ENCODE measurements at regions not wholly inside any gene's neighbourhood (a gene's known extent, or its start where the extent isn't known, plus 50 kb on each side); places are given as distances from the start of the nearest gene placed in this dataset.
"Not testable (repeated sequence)": the region's sequence is repeated elsewhere in the genome, so short reads cannot be mapped to it uniquely, and the experiment has no call there.

- no peak for FAIRE-seq
These were observed 1322.3 kb upstream of the TMEM132C start for GRCh38 chr12:126944684-126945083.

GRCh38 chr12:126946958-126947357 is 1320.0 kb upstream of the TMEM132C start:
- not testable (repeated sequence) for FAIRE-seq

- FAIRE-seq: no peak
These were observed 1317.4 kb upstream of the TMEM132C start for GRCh38 chr12:126949558-126949957.

- FAIRE-seq: no peak
These were observed 1316.7 kb upstream of the TMEM132C start for GRCh38 chr12:126950266-126950665.

- FAIRE-seq: no peak
These were observed 1314.6 kb upstream of the TMEM132C start for GRCh38 chr12:126952096-126953007.

- FAIRE-seq: no peak
These were observed 1313.5 kb upstream of the TMEM132C start for GRCh38 chr12:126953365-126953889.

- no peak for FAIRE-seq
These were observed 1306.7 kb upstream of the TMEM132C start for GRCh38 chr12:126960221-126960620.

- no peak for FAIRE-seq
These were observed 1306.3 kb upstream of the TMEM132C start for GRCh38 chr12:126960709-126961108.

- FAIRE-seq: no peak
These were observed 1303.1 kb upstream of the TMEM132C start for GRCh38 chr12:126963825-126964224.

GRCh38 chr12:126966498-126966897 is 1300.5 kb upstream of the TMEM132C start:
- no peak for FAIRE-seq

GRCh38 chr12:126967152-126967551 is 1299.8 kb upstream of the TMEM132C start:
- FAIRE-seq: no peak

- no peak for FAIRE-seq
These were observed 1292.2 kb upstream of the TMEM132C start for GRCh38 chr12:126974779-126975178.

- no peak for FAIRE-seq
These were observed 1290.4 kb upstream of the TMEM132C start for GRCh38 chr12:126976579-126976978.

- not testable (repeated sequence) for FAIRE-seq
These were observed 1287.4 kb upstream of the TMEM132C start for GRCh38 chr12:126979564-126979963.

- FAIRE-seq: no peak
These were observed 1284.3 kb upstream of the TMEM132C start for GRCh38 chr12:126982707-126983106.

- FAIRE-seq: not testable (repeated sequence)
These were observed 1283.2 kb upstream of the TMEM132C start for GRCh38 chr12:126983735-126984134.

GRCh38 chr12:126985663-126986062 is 1281.3 kb upstream of the TMEM132C start:
- FAIRE-seq: not testable (repeated sequence)

GRCh38 chr12:126989532-126989931 is 1277.4 kb upstream of the TMEM132C start:
- FAIRE-seq: no peak

GRCh38 chr12:126993898-126994297 is 1273.1 kb upstream of the TMEM132C start:
- no peak for FAIRE-seq

GRCh38 chr12:126994599-126994998 is 1272.4 kb upstream of the TMEM132C start:
- FAIRE-seq: no peak

GRCh38 chr12:126998031-126998430 is 1268.9 kb upstream of the TMEM132C start:
- FAIRE-seq: no peak

GRCh38 chr12:126998747-126999285 is 1268.2 kb upstream of the TMEM132C start:
- FAIRE-seq: no peak

- FAIRE-seq: no peak
These were observed 1267.6 kb upstream of the TMEM132C start for GRCh38 chr12:126999352-126999751.

- FAIRE-seq: no peak
These were observed 1261.6 kb upstream of the TMEM132C start for GRCh38 chr12:127005406-127005805.

Data from endometrium (tissue), 2 donors.